SKM-1 treated with dmso at 0.1 percent for 144 hours (cell line): ENCODE measurements at regions not wholly inside any gene's neighbourhood (a gene's known extent, or its start where the extent isn't known, plus 50 kb on each side); places are given as distances from the start of the nearest gene placed in this dataset.
"Not testable (repeated sequence)": the region's sequence is repeated elsewhere in the genome, so short reads cannot be mapped to it uniquely, and the experiment has no call there.

Experiments
- DNase-seq: peaks from one replicate; lab custom pipeline; 2025; ENCODE audit not compliant: unreplicated experiment; lab: John Stamatoyannopoulos, UW

DNA sequence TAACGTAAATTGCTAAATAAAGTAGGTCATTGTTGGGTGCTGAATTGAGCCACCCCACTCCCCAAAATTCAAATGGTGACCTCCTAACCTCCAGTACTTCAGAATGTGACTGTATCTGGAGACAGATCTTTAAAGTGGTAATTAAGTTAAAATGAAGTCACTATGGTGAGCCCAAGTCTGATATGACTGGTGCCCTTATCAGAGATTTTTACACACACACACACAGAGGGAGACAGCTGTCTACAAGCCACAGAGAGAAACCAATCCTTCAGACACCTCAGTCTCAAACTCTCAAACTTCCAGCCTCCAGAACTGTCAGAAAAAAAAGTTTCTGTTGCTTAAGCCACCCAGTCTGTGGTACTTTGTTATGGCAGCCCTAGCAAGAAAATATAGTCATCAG is 879.2 kb upstream of the INTU start:
- no peak for DNase-seq

DNA sequence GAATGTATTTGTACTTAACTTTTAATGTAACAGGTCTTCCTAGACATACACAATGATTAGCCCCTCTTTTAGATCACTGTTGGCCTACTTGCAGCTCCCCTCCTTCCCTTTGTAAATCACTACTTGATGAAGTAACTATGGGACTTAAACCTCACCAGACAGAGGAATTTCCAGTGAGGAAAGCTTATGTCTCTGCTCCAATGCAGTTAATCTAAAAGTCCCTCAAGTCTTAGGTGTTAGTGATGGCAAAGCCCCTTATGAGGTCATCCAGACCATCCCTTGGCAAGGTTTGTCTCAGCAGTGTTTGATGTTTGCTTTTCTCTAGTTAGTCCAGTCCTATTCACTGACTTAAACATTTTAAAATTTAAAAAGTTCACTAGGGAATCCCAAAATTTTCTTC is 877.3 kb upstream of the INTU start:
- DNase-seq, result no peak

DNA sequence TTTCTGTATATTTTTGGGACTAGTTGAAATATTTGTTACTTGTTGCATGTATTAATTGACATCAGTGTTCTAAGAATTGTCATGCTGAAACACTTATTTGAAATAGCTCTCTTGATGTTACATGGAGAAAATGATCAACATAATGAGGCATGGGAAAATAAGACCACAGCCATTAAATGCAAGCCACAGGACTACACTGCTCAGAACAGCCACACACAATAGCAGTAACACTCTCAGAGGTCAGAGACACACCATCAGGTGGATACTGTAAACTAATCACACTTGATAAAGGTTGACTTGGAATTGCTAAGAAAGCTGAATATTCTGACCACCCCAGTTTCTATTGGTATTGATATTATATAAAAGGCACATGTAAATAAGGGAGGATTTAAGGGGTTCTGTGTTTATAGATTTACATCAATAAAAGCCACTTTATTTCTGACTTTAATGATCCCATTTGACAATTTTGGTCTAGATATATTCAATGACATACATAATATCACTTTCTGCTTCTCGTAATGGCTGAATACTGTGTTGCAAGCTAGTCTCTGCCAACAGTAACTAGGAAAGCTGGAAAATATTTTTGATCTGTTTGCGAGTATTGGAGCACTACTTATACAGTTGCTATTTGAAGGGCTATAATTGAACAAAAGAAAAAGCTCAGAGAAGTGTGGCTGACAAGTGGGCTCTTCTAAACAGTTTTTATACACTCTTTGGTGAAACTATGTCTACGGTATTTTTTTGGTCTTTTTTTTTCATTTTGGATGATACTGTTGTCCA is 876.5 kb upstream of the INTU start:
- no peak for DNase-seq

DNA sequence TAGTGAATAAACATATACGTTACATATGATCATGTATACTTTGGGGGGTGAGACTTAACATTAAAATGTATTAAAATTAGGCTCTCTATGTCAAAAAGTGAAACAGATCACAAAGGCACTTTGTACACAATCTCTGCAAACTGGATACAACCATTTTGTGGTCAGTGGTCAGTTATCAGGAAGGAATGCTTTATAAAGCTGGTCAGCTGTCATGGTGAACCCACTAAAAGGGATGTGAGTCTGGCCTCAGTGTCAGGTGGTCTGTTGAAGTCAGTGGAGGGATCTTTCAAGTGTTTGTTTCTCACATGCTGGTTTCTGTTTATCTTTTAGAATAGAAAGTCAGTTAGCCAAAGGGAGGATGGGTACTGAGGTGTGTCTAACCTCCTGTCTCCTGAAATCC is 875.5 kb upstream of the INTU start:
- no peak for DNase-seq

DNA sequence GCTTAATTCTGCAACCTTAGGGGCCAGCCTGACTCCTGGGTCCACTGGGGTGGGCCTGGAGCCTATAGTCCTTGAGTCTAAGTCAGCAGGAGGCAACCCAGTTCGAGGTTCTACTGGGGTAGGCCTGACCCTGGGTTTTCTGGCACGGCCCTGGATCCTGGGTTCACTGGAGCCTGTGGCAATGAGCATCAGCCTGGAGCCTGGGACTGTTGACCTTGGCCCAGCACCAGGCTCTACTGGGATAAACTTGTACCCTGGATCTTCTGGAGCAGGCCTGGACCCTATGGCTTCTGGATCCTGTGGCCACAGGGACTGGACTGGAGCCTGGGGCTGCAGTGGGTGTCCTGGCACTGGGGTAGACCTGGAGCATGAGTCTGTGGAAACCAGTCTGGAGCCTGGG is 874.3 kb upstream of the INTU start:
- DNase-seq, result no peak

DNA sequence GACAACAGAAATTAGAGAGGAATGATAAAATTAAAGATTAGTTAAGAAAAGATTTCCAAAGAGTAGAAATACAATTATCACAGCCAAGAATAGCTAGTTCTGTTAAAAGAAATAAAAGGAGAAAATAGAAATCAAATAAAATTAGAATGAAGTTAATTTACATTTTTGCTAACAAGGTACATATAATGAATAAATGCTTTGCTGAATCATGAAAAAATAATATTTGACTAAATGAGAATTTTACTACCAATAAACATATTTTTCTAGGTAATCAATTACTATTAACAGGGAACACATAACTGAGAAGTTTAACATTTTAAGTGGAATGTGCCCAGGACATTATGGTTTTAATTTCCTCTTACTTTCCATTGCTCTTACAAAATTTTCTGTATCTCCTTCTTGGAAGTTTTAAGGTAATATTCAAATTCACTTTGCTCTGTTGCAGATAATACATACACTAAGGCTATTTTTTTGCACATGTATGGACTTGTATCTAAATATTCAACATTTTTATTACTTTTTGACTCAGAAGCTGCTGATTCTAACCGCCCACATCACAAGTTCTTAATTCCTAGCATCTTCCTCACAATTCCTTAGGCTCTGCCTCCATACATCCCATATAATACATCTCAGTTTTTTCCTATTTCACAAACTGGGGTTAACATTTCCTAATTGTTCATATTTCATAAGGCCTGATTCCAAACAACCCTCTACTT is 870.7 kb upstream of the INTU start:
- DNase-seq, result no peak

DNA sequence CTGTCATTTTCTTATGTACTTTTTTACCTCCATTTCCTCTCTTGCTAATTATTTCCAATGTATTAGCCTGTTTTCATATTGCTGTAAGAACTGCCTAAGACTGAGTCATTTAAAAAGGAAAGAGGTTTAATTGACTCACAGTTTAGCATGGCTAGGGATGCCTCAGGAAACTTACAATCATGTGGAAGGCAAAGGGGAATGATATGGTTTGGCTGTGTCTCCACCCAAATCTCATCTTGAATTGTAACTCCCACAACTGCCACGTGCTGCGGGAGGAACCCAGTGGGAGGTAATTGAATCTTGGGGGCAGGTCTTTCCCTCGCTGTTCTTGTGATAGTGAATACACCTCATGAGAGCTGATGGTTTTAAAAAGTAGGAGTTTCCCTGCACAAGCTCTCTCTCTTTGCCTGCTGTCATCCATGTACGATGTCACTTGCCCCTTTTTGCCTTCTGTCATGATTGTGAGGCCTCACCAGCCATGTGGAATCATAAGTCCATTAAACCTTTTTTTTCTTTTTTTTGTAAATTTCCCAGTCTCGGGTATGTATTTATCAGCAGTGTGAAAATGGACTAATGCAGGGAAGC is 870.0 kb upstream of the INTU start:
- no peak for DNase-seq

DNA sequence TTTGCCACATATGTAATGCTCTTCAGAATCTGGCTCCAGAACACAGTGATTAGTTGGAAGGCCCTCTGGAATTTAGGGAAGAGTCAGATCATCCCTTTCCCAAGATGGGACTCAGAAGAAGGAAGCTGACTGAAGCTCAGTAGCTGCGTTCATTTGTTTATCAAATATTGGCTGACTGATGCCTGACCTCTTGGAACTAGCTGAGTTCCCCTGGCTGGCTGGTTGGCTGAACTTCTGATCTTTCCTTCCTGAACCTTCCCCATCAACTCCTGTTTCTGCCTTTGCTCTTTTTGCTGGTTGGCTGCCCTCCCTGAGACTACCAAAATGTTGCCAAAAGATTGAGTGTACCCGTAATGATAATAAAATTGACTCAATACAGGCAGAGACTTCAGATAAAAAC is 866.5 kb upstream of the INTU start:
- no peak for DNase-seq

DNA sequence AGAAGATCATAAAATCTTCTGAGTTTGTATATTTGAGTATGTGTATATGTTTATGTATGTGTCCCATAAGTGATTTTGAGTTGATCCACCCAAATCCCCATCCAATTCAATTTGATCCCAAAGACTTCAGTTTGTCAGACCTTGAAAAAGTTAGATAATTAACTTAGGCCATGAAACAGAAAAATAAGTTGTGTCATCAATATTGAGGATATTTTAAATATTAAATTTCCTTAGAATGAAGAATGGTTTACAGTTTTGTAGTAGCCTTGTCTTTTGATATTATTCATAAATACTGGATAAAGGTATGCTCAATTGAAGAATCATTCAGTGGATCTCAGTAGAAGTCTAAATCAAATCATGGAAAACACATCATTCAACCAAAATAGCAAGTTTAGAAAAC is 864.4 kb upstream of the INTU start:
- no peak for DNase-seq

DNA sequence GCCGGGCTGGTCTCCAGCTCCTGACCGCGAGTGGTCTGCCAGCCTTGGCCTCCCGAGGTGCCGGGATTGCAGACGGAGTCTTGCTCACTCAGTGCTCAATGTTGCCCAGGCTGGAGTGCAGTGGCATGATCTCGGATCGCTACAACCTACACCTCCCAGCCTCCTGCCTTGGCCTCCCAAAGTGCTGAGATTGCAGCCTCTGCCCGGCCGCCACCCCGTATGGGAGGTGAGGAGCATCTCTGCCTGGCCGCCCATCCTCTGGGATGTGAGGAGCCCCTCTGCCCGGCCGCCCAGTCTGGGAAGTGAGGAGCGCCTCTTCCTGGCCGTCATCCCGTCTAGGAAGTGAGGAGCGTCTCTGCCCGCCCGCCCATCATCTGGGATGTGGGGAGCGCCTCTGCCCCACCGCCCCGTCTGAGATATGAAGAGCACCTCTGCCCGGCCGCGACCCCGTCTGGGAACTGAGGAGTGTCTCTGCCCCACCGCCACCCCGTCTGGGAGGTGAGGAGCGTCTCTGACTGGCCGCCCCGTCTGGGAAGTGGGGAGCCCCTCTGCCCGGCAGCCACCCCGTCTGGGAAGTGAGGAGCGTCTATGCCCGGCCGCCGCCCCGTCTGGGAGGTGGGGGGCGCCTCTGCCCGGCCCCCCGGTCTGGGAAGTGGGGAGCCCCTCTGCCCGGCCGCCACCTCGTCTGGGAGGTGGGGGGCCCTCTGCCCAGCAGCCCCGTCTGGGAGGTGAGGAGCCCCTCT is 861.8 kb upstream of the INTU start:
- DNase-seq, result not testable (repeated sequence)

DNA sequence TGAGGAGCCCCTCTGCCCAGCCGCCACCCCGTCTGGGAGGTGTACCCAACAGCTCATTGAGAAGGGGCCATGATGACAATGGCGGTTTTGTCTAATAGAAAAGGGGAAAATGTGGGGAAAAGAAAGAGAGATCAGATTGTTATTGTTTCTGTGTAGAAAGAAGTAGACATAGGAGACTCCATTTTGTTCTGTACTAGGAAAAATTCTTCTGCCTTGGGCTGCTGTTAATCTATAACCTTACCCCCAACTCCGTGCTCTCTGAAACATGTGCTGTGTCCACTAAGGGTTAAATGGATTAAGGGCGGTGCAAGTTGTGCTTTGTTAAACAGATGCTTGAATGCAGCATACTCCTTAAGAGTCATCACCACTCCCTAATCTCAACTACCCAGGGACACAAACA is 861.1 kb upstream of the INTU start:
- not testable (repeated sequence) for DNase-seq

DNA sequence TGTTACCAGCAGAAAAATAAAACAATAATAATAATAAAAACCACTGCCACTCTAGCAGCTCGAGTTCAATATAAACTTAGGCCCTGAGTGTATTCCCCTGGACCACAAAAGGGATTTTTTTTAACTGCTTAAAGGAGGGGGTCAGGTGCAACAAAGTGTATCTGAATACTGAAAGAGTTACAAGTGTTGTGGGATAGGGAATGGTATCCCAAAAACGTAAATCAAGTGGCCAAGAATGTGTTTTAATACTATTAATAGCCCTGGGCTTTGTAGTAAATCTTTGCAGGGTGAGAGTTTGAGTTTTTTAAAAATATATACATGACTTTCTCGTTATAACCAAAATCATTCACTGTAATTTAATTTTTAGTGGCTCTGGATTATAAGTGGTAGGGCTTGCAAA is 860.1 kb upstream of the INTU start:
- no peak for DNase-seq

DNA sequence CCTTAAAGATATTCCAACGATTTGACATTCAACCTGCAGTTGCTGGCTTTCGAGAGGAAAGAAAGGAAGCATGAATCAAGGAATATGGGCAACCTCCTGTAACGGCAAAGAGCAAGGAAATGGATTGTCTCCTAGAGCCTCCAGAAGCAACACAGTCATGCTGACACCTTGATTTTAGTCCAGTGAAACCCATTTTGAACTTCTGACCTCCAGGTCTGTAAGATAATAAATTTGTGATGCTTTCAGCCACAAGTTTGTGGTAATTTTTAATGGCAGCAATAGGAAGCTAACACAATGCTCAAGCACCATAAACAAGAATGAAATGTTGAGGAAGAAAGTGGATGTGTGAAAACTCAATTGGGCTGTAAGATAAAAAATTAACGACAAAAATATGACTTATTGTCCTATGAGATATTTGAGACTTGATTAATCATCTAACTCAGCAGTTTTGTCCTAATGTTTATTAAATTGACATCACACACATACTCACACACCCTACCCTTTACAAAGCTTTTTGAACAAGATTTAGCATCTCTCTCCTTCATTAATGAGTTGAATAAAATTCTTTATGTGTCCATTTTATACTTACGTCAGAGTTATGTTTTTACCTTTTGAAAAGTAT is 857.2 kb upstream of the INTU start:
- DNase-seq, result no peak

DNA sequence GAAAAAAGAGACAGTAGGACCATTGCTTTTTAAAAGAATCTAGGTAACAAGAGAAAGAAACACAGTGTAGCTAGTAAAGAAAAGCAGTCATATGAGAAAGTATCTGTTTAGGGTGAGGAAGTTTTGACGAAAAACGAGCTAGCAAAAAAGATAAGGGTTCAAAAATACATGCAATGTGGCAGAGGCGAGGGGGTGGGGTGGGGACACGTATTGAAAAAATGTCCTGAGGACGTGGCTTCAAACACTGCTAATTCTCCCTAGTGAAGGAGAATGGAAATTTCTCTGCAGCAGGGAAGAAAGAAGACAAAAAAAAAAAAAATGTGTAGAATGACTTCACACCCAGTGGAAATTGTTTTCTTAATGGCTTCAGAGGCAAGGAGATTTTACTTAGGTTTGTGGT is 856.4 kb upstream of the INTU start:
- no peak for DNase-seq

DNA sequence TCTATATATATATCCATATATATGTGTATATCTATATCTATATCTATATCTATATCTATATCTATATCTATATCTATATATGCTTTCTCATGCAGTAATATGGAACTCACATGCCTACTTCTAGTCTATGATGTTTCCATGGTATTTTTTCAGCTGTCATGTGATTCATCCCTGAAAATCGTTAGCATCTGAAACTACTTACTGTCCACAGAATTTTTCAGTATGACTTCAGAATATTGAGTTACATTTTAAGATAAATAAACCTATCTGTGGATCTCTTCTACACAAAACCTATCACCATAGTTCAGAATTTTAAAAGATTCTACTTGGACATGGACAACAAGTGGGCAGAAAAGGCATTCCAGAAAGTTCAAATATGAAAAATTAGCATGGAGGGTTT is 855.1 kb upstream of the INTU start:
- no peak for DNase-seq

DNA sequence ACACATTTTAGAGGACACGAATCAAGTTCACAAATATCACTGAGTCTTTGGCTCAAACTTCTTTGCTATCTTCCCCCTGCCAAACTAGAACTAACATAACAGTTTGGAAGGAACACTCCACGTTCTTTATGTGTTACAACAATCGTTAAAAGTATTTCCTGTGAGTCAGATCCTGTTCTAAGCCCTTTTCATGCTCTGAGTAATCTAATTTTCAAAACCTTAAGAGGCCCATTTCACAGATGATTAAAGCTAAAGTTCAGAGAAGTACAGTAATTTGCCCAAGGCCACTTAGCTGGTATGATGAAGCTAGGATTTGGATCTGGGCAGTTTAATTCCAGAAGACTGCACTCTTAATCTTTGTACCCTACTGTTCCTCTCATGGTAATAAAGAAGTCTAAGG is 854.4 kb upstream of the INTU start:
- DNase-seq, result no peak

DNA sequence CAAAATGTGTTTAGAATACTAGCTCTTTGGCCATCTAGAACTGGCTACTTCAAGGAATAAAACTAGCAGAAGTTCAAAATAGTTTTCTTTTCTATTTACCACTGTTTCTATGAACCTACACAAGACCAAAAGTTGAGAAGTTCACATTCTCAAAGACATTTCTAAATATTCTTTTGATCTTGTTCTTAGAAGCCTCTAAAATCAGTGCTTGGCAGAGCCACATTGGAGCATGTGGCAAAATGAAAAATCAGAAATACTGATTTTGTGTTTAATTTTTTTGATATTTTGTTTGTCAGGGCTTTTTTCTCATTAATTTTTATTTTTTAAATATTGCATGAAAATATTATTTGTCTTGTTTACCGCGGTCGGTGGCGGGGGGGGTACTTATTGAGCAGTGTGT is 853.8 kb upstream of the INTU start:
- no peak for DNase-seq

DNA sequence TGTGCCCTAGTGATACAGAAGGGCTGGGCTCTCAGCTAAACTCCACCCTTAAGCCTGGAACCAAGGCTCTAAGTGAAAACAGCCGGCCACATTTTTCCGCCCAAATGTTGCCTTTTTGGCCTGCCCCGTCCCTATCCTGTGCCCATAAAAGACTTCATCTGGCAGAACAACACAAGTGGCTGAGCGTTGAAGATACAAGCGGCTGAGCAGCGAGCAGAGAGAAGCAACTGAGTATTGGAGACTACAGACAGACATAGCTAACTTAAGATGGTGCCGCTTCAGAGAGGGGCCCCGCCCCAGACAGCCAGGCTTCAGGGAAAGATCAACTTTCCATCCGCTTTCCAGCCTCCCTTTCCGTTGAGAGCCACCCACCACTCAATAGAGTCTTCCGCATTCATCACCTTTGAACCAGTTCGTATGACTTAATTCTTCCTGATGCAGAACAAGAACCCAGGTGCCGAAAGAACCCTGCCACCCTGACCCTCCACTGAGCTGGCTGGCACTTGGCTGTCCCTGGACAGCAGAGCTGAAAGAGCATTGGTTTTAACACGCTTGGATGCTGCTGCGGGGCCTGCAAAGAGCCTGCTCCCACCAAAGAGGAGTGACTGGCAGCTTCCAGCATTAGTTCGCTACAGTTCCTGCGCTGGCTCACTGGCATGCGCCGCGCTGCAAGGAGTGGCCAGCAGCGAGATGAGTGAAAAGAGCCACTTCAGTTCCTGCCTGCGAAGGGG is 853.2 kb upstream of the INTU start:
- DNase-seq, result no peak

DNA sequence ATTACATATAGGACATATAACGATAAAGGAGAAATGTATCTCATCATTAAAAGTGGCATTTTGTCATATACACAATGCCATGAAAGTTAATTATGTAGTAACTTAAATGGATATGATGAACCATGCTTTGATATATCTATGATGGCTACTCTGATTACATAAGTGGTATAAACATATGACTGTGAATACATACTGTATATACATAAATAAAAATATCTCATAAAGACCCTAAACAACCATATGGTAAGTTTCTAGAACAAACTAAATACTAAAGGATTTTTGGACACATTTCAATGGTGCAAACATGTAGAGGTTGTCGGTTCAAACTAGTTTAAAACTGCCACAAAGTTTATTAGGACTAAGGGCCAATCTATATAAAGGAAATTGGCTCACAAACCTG is 849.6 kb upstream of the INTU start:
- no peak for DNase-seq

DNA sequence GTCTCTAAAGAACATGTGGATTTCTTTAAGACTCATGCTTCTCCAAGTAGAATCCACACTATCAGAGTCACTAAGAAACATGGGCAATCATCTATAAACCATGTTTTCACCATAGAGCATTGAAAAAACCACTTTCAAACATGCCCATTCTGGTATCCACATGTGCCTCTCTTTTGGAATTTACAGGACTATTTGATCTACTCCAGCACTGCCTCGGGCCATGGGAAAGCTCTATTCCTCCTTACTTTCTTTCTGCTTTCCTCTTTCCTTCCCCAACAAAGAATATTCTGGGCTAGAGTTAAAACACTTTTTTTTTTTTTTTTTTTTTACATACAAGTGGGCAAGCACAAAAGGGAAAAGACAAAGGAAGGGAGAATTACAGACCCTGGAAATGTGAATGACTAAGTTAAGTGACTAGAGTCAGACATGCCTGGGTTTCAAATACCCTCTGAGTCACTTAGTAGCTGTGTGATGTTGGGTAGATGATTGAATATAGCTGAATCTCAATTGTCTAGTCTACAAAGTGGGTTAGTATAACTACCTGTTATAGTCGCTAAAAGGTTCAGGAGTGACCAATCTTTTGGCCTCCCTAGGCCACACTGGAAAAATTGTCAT is 847.7 kb upstream of the INTU start:
- no peak for DNase-seq
